Upper lobe of right lung (tissue), 1 donor: ENCODE measurements at regions not wholly inside any gene's neighbourhood (a gene's known extent, or its start where the extent isn't known, plus 50 kb on each side); places are given as distances from the start of the nearest gene placed in this dataset.

Experiments used
- ATAC-seq: fragments of 200-7000 bp; cut with Tn5 transposase; one replicate; pipeline ENCODE4 v1.9.1; 2020; ENCODE audit warnings: mild to moderate bottlenecking, moderate library complexity
- DNase-seq: peaks from one replicate; pipeline ENCODE4 v3.0.0-alpha.2; 2020
- H3K27ac ChIP-seq: fragments of 200-600 bp; one replicate; pipeline ENCODE4 v1.8.0; 2022
- H3K27me3 ChIP-seq: fragments of 200-600 bp; one replicate; pipeline ENCODE4 v1.8.0; 2022; ENCODE audit warnings: mild to moderate bottlenecking
- H3K36me3 ChIP-seq: fragments of 200-600 bp; one replicate; pipeline ENCODE4 v1.8.0; 2022
- H3K4me1 ChIP-seq: fragments of 200-600 bp; one replicate; pipeline ENCODE4 v1.8.0; 2022
- H3K4me3 ChIP-seq: fragments of 200-600 bp; one replicate; pipeline ENCODE4 v1.8.0; 2022; ENCODE audit warnings: mild to moderate bottlenecking
- H3K9me3 ChIP-seq: fragments of 200-600 bp; one replicate; pipeline ENCODE4 v1.8.0; 2022
- intact Hi-C: fragments of 100-400 bp; cut with DNase I; formaldehyde crosslinking; loops from one replicate; pipeline ENCODE4 v1.11.0; 2022
- TF ChIP-seq, protein P1 (sequence below): fragments of 200-600 bp; IDR thresholded peaks from one replicate; pipeline ENCODE4 v1.8.0; 2022; ENCODE audit warnings: antibody characterized with exemption
- donor health status: DM: no; HTN: yes; CAD: no; lungs with severe emphysema.

DNA sequence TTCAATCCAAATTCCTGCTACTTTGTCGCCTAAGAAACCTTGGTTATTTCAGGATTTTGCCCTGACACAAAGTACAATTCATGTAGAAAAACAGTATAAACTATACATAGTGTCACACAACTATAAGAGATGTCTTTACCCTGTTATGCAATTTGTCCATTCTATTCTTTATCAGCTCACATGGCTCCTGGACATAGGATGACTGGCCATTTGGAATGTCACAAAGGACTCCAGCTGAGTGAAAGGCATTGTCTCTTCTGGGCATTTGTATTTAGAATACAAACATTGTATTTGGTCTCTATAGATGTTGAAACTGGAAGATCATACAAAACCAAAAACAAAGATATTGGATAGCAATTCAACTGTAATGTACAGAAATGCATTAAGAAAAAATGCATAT, 944.6 kb upstream of the LRRTM1 start:
- no peaks in the 10 kb centered on the region for H3K36me3 ChIP-seq
- H3K27ac ChIP-seq, result no peak overlapping the region
- H3K9me3 ChIP-seq, result no peaks in the 10 kb centered on the region
- intact Hi-C loops, result no loop called here
- H3K4me3 ChIP-seq, result no peak overlapping the region
- H3K27me3 ChIP-seq, result no peaks in the 10 kb centered on the region
- DNase-seq, result no peak
- TF ChIP-seq, protein P1, sequence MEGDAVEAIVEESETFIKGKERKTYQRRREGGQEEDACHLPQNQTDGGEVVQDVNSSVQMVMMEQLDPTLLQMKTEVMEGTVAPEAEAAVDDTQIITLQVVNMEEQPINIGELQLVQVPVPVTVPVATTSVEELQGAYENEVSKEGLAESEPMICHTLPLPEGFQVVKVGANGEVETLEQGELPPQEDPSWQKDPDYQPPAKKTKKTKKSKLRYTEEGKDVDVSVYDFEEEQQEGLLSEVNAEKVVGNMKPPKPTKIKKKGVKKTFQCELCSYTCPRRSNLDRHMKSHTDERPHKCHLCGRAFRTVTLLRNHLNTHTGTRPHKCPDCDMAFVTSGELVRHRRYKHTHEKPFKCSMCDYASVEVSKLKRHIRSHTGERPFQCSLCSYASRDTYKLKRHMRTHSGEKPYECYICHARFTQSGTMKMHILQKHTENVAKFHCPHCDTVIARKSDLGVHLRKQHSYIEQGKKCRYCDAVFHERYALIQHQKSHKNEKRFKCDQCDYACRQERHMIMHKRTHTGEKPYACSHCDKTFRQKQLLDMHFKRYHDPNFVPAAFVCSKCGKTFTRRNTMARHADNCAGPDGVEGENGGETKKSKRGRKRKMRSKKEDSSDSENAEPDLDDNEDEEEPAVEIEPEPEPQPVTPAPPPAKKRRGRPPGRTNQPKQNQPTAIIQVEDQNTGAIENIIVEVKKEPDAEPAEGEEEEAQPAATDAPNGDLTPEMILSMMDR, result no peak
- H3K4me1 ChIP-seq, result no peaks in the 10 kb centered on the region
- ATAC-seq, result no peak

- TF ChIP-seq, protein P1, result no peak
Observed at GRCh38 chr2:81247648-81248047, 943.1 kb upstream of the LRRTM1 start.

DNA sequence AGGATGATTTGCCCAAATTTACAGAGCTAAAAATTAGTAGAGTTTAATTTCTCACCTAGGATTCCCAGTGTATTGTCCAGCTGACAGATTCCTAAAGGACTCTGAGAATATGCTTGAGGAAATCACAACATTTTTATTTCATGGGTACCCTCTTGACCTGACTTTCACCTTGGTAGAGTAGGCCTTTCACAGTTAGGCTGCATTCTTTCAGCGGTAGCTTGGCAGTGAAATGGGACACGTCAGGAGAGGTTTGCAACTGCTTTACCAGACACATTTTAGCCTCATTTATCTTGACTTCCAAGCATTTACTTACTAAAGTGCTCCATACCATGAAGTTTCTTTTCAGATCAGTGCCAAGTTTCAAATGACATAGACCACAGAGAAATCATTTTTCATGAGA, 937.9 kb upstream of the LRRTM1 start:
- Histone ChIP-seq H3K4me3 (no peak overlapping the region), H3K4me1 (no peaks in the 10 kb centered on the region), H3K27ac (no peak overlapping the region), H3K27me3 (no peaks in the 10 kb centered on the region), H3K9me3 (no peaks in the 10 kb centered on the region), H3K36me3 (no peaks in the 10 kb centered on the region)
- TF ChIP-seq, protein P1, result no peak
- DNase-seq (no peak), ATAC-seq (peak; percentile 53)
- intact Hi-C loops, result no loop called here

More at GRCh38 chr2:81247648-81248047, 943.1 kb upstream of the LRRTM1 start:
- Histone ChIP-seq H3K4me1 (no peaks in the 10 kb centered on the region), H3K36me3 (no peaks in the 10 kb centered on the region), H3K27me3 (no peaks in the 10 kb centered on the region), H3K9me3 (no peaks in the 10 kb centered on the region), H3K27ac (no peak overlapping the region), H3K4me3 (no peak overlapping the region)
- ATAC-seq (no peak), DNase-seq (no peak)
- intact Hi-C loops, result no loop called here

- TF ChIP-seq, protein P1, result no peak
- DNase-seq (no peak), ATAC-seq (no peak)
- H3K9me3 ChIP-seq, result no peaks in the 10 kb centered on the region
- H3K27ac ChIP-seq, result no peak overlapping the region
- intact Hi-C loops, result no loop called here
- no peaks in the 10 kb centered on the region for H3K4me1 ChIP-seq
- no peaks in the 10 kb centered on the region for H3K36me3 ChIP-seq
- no peak overlapping the region for H3K4me3 ChIP-seq
- H3K27me3 ChIP-seq, result no peaks in the 10 kb centered on the region
Observed at GRCh38 chr2:81238462-81238861, 933.9 kb upstream of the LRRTM1 start.

DNA sequence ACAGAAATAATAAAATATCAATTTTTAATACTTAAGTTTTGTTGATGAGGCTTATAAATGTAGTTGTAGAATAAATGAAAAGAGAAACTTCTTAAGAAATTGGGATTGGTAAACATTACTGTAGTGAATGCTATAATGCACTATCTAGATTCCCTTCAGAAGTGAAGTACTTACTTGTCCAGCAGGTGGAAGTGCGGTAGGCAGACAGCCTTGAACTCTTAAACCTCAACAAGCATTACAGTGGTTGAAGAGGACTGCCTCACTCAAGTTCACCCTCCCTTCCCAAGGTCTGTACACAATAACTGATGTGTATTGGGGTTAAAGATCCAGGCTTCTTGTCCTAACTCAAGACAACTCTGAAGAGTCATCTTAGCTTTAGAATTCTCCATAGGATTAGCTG, 931.0 kb upstream of the LRRTM1 start:
- intact Hi-C loops, result no loop called here
- Histone ChIP-seq H3K27ac (no peak overlapping the region), H3K9me3 (no peaks in the 10 kb centered on the region), H3K27me3 (no peaks in the 10 kb centered on the region), H3K4me3 (no peak overlapping the region), H3K4me1 (no peaks in the 10 kb centered on the region), H3K36me3 (no peaks in the 10 kb centered on the region)
- TF ChIP-seq, protein P1, result no peak
- DNase-seq (no peak), ATAC-seq (no peak)

DNA sequence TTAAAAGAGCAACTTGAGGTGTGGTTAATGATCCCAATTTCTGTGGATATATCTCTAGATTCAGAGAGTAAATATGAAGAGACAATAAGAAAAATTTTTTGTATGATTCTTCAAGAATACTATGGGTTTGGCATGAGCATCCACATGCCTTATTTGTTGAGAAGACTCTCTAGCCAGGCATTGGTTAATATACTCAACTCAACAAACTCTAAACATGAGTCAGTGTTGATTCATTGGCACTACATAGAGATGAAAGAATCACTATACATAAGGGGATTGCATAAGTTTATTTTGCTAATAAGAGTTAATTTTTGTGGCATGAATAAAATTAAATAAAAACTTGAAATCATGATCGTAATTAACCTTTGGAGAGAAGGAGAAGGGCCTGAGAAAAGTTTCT, 930.2 kb upstream of the LRRTM1 start:
- H3K36me3 ChIP-seq, result no peaks in the 10 kb centered on the region
- H3K27ac ChIP-seq, result no peak overlapping the region
- H3K27me3 ChIP-seq, result no peaks in the 10 kb centered on the region
- intact Hi-C loops, result no loop called here
- TF ChIP-seq, protein P1, result no peak
- DNase-seq (no peak), ATAC-seq (no peak)
- H3K4me1 ChIP-seq, result no peaks in the 10 kb centered on the region
- H3K4me3 ChIP-seq, result no peak overlapping the region
- no peaks in the 10 kb centered on the region for H3K9me3 ChIP-seq
